ENCODE measurements at regions not wholly inside any gene's neighbourhood (a gene's known extent, or its start where the extent isn't known, plus 50 kb on each side); places are given as distances from the start of the nearest gene placed in this dataset.

DNA sequence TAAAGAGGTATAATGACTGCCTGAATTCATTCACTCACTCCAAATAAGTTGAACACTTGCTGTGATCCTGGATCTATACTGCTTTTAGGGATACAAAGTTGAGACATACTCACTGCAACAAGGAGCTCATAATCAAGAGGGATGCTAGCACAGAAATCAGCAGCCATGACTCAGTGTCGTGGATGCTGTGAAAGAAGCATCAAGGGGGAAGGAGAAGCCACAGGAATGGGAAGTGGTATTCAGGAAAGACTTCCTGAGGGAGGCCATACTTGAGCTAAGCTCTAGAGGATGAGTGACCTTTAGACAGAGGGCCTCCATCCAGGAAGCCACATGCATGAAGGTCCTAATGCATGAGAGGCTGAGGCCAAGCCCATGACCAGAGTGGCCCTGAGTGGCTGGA lies 245.7 kb upstream of the RORA start:
- Histone ChIP-seq H3K4me1 (no peaks in the 10 kb centered on the region), H3K27ac (no peak overlapping the region), H3K36me3 (ENCODE audit: control insufficient read depth, insufficient read depth, low read length) (no peaks in the 10 kb centered on the region)

DNA sequence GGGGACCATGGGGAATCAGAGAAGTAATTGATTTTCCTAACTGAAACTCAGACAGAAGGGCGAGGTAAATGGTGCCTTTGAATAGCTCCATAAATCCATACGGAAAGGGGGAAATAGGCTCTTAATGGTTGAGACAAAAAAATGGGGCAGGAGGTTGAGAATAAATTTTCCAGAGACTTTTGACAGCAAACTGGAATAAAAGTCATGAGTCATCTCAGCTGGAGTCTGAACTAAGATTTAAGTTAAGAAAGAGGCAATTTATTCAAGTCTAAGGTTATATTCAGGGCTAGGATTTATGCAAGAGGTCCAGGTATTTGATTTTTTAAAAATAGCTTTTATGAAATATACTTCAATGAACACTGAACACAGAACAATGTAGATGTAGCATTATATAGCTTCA lies 238.7 kb upstream of the RORA start:
- Histone ChIP-seq H3K27ac (no peak overlapping the region), H3K4me3 (ENCODE audit: low read depth, low read length) (no peak overlapping the region), H3K36me3 (ENCODE audit: control insufficient read depth, insufficient read depth, low read length) (no peaks in the 10 kb centered on the region), H2AFZ (no peak overlapping the region), H3K27me3 (ENCODE audit: control insufficient read depth, insufficient read depth, low read length) (no peaks in the 10 kb centered on the region), H3K9ac (no peak overlapping the region), H3K4me2 (ENCODE audit: low read length) (no peak overlapping the region), H3K79me2 (no peaks in the 10 kb centered on the region), H3K9me3 (ENCODE audit: control insufficient read depth, low read length) (no peaks in the 10 kb centered on the region), H3K4me1 (no peaks in the 10 kb centered on the region)
- TF ChIP-seq, protein P1, sequence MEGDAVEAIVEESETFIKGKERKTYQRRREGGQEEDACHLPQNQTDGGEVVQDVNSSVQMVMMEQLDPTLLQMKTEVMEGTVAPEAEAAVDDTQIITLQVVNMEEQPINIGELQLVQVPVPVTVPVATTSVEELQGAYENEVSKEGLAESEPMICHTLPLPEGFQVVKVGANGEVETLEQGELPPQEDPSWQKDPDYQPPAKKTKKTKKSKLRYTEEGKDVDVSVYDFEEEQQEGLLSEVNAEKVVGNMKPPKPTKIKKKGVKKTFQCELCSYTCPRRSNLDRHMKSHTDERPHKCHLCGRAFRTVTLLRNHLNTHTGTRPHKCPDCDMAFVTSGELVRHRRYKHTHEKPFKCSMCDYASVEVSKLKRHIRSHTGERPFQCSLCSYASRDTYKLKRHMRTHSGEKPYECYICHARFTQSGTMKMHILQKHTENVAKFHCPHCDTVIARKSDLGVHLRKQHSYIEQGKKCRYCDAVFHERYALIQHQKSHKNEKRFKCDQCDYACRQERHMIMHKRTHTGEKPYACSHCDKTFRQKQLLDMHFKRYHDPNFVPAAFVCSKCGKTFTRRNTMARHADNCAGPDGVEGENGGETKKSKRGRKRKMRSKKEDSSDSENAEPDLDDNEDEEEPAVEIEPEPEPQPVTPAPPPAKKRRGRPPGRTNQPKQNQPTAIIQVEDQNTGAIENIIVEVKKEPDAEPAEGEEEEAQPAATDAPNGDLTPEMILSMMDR (IDR thresholded peaks at IDR 0.05), result no peak

More for the DNA sequence above, 245.7 kb upstream of the RORA start:
- TF ChIP-seq, protein P1 (IDR thresholded peaks at IDR 0.05), result no peak
- H3K27me3 ChIP-seq (ENCODE audit: control insufficient read depth, insufficient read depth, low read length), result no peaks in the 10 kb centered on the region
- H2AFZ ChIP-seq, result no peak overlapping the region
- H3K79me2 ChIP-seq, result no peaks in the 10 kb centered on the region
- H3K4me3 ChIP-seq (ENCODE audit: low read depth, low read length), result no peak overlapping the region
- H3K9me3 ChIP-seq (ENCODE audit: control insufficient read depth, low read length), result no peaks in the 10 kb centered on the region
- H3K4me2 ChIP-seq (ENCODE audit: low read length), result no peak overlapping the region
- no peak overlapping the region for H3K9ac ChIP-seq

DNA sequence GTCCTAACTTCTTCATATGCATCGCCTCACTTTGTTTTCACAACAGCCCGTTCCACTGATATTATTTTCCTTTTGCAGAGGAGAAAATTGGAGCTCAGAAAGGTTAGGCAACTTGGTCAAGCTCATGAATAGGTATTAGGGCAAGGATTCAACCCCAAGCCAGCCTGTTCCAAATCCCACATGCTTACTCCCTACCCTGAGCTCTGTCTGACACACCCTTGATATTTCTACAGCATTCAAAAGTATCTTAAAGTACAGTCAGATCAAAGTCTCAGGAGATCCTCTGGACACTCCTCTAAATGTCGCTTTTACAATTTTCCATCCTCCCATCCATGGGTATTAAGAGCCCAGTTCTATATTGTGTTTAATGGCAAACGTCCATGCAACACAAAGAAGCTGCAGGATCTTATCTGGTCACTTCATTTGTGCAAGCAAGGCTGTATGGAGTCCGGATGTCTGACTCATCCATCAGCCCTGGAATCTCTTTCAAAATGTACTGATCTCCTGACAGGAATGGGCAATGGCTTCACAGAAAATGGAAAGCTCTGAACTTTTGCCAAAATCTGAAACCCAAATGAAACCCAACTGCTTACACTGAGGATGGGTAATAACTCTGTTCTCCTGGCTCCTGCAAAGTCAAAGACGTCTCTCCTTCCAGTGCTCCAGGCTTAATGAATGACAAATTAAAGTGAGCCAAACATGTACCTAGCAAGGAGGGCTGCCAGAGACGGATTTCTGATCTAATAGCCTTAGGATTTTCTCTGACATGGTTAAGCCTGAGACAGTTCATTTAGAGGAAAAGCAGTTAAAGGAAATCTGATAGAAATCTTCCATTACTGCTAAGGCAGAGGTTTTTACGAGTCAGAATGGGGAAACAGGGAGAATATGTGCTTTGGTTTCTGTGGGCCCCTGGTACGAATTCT lies 230.9 kb upstream of the RORA start:
- H3K4me2 ChIP-seq (ENCODE audit: low read length), result no peak overlapping the region
- no peak overlapping the region for H3K27ac ChIP-seq
- H3K79me2 ChIP-seq, result no peaks in the 10 kb centered on the region
- H3K4me1 ChIP-seq, result no peaks in the 10 kb centered on the region
- H3K36me3 ChIP-seq (ENCODE audit: control insufficient read depth, insufficient read depth, low read length), result no peaks in the 10 kb centered on the region
- no peak overlapping the region for H3K4me3 ChIP-seq (ENCODE audit: low read depth, low read length)
- TF ChIP-seq, protein P1 (IDR thresholded peaks at IDR 0.05), result no peak
- no peaks in the 10 kb centered on the region for H3K9me3 ChIP-seq (ENCODE audit: control insufficient read depth, low read length)
- no peak overlapping the region for H2AFZ ChIP-seq
- H3K27me3 ChIP-seq (ENCODE audit: control insufficient read depth, insufficient read depth, low read length), result no peaks in the 10 kb centered on the region
- H3K9ac ChIP-seq, result no peak overlapping the region

DNA sequence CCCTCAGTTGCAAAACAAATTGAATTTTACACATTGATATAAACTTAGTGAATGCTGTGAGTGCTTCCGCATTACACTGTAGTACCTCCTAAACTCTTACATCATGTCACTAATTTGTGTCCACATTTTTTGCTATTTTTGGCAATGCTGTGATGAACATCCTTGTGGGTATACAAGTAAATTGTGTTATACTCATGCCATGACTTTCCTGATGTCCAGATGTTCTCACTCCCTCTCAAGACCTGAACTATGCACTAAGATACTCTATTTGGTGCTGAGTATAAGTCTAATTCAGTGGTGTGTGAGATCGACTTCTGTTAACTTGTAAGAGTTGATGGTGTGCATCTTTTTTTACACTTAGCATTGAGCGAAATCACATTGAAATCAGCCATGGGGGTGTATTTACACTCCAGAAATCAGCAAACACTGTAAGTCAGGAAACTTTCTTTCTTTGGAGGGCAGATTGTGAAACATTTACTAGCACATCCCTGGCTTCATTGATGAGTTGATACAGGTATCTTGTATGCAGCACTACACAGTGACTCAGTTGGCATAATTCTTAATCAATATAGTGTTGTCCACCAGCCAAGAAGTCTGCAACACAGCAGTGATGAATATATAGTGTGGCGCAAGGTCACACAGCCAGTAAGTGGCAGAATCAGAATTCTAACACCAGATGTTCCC lies 228.1 kb upstream of the RORA start:
- no peaks in the 10 kb centered on the region for H3K4me1 ChIP-seq
- TF ChIP-seq, protein P1 (IDR thresholded peaks at IDR 0.05), result no peak
- no peaks in the 10 kb centered on the region for H3K9me3 ChIP-seq (ENCODE audit: control insufficient read depth, low read length)
- no peaks in the 10 kb centered on the region for H3K79me2 ChIP-seq
- no peaks in the 10 kb centered on the region for H3K36me3 ChIP-seq (ENCODE audit: control insufficient read depth, insufficient read depth, low read length)
- no peak overlapping the region for H3K27ac ChIP-seq
- H3K4me3 ChIP-seq (ENCODE audit: low read depth, low read length), result no peak overlapping the region
- no peak overlapping the region for H3K9ac ChIP-seq
- no peak overlapping the region for H3K4me2 ChIP-seq (ENCODE audit: low read length)
- no peak overlapping the region for H2AFZ ChIP-seq
- no peaks in the 10 kb centered on the region for H3K27me3 ChIP-seq (ENCODE audit: control insufficient read depth, insufficient read depth, low read length)
